Suppressor macrophage treated with lipopolysaccharide for 4 hours (primary cell): ENCODE measurements at regions not wholly inside any gene's neighbourhood (a gene's known extent, or its start where the extent isn't known, plus 50 kb on each side); places are given as distances from the start of the nearest gene placed in this dataset.
A peak's percentile ranks its signal among the peaks of the same experiment; 100 is the strongest.
"Not testable (repeated sequence)": the region's sequence is repeated elsewhere in the genome, so short reads cannot be mapped to it uniquely, and the experiment has no call there.

Experiments
- DNase-seq: peaks from one replicate; pipeline ENCODE4 v3.0.0-alpha.2; 2020

GRCh38 chr5:52255308-52255707 lies 532.4 kb upstream of the ITGA1 start:
- DNase-seq = no peak

GRCh38 chr5:52262844-52263243 lies 524.9 kb upstream of the ITGA1 start:
- no peak for DNase-seq

- no peak for DNase-seq
These were observed 518.3 kb upstream of the ITGA1 start for GRCh38 chr5:52269401-52269800.

- DNase-seq = no peak
These were observed 517.9 kb upstream of the ITGA1 start for GRCh38 chr5:52269859-52270258.

- no peak for DNase-seq
These were observed 512.1 kb upstream of the ITGA1 start for GRCh38 chr5:52275639-52276038.

- no peak for DNase-seq
These were observed 510.6 kb upstream of the ITGA1 start for GRCh38 chr5:52277101-52277500.

GRCh38 chr5:52282647-52283046 lies 505.1 kb upstream of the ITGA1 start:
- no peak for DNase-seq

GRCh38 chr5:52283221-52283620 lies 504.5 kb upstream of the ITGA1 start:
- no peak for DNase-seq

- DNase-seq = no peak
These were observed 486.9 kb upstream of the ITGA1 start for GRCh38 chr5:52300703-52301372.

- DNase-seq = not testable (repeated sequence)
These were observed 482.9 kb upstream of the ITGA1 start for GRCh38 chr5:52304816-52305215.

- DNase-seq = no peak
These were observed 459.4 kb upstream of the ITGA1 start for GRCh38 chr5:52328220-52328806.

GRCh38 chr5:52331725-52332124 lies 456.0 kb upstream of the ITGA1 start:
- no peak for DNase-seq

GRCh38 chr5:52334367-52334766 lies 453.3 kb upstream of the ITGA1 start:
- no peak for DNase-seq

- DNase-seq = no peak
These were observed 448.4 kb upstream of the ITGA1 start for GRCh38 chr5:52339285-52339684.

GRCh38 chr5:52342361-52342760 lies 445.4 kb upstream of the ITGA1 start:
- no peak for DNase-seq

- peak; percentile 3 for DNase-seq
These were observed 431.3 kb upstream of the ITGA1 start for GRCh38 chr5:52356311-52356918.

GRCh38 chr5:52359261-52359660 lies 428.5 kb upstream of the ITGA1 start:
- no peak for DNase-seq

- DNase-seq = no peak
These were observed 426.7 kb upstream of the ITGA1 start for GRCh38 chr5:52360985-52361384.

- DNase-seq = no peak
These were observed 413.4 kb upstream of the ITGA1 start for GRCh38 chr5:52374286-52374685.

GRCh38 chr5:52375969-52376368 lies 411.7 kb upstream of the ITGA1 start:
- DNase-seq = no peak

- DNase-seq = no peak
These were observed 411.1 kb upstream of the ITGA1 start for GRCh38 chr5:52376592-52376991.

GRCh38 chr5:52378237-52378636 lies 409.5 kb upstream of the ITGA1 start:
- DNase-seq = no peak

GRCh38 chr5:52388349-52388748 lies 399.4 kb upstream of the ITGA1 start:
- no peak for DNase-seq

GRCh38 chr5:52392321-52392720 lies 395.4 kb upstream of the ITGA1 start:
- no peak for DNase-seq

- no peak for DNase-seq
These were observed 377.9 kb upstream of the ITGA1 start for GRCh38 chr5:52409835-52410234.
